Endothelial cell of umbilical vein (primary cell): ENCODE measurements at regions not wholly inside any gene's neighbourhood (a gene's known extent, or its start where the extent isn't known, plus 50 kb on each side); places are given as distances from the start of the nearest gene placed in this dataset.

Experiments
- BruUV-seq: library from RNA; stranded (reverse); fragments of 400-500 nt; replicated peaks from 2 replicates; lab custom pipeline; 2021; lab: Mats Ljungman, UMichigan
- CTCF ChIA-PET: fragments of 300-600, 350-600 bp; sonication (Branson Sonifier 250); formaldehyde crosslinking; loops from one replicate; lab custom pipeline; 2021; ENCODE audit warnings: antibody characterized with exemption, inconsistent platforms; lab: Charles Lee
- POLR2A ChIA-PET: fragments of 300-600, 350-600 bp; sonication (Branson Sonifier 250); formaldehyde crosslinking; loops from one replicate; lab custom pipeline; 2021; ENCODE audit warnings: antibody characterized with exemption, inconsistent platforms; lab: Charles Lee
- DNase-seq: peaks from one replicate; pipeline ENCODE4 v3.0.0-alpha.2; 2011; ENCODE audit warnings: low read depth, low spot score
- FAIRE-seq: peaks from 2 replicates; lab custom pipeline; 2011; peaks lifted over from hg19 to GRCh38; lab: Jason Lieb, UNC
- H2AFZ ChIP-seq: 2 replicates; pipeline ENCODE4 v1.6.0; 2012; ENCODE audit warnings: low read depth, low read length, control low read depth, inconsistent platforms
- H3K27ac ChIP-seq: 2 replicates; pipeline ENCODE4 v1.5.1; 2011; ENCODE audit warnings: low read depth, mild to moderate bottlenecking, control low read depth, low read length, moderate library complexity; ENCODE audit not compliant: insufficient read depth
- H3K27me3 ChIP-seq, 2 experiments: 2 replicates each; pipeline versions ENCODE4 v1.6.0 to v1.6.1; 2011; ENCODE audit warnings: low read length in 2 of 2, mixed read lengths in 1 of 2; ENCODE audit not compliant: control insufficient read depth in 2 of 2, insufficient read depth in 2 of 2
- H3K36me3 ChIP-seq, 2 experiments: 2 replicates in 1 of 2; 3 replicates in 1 of 2; pipeline ENCODE4 v1.5.1; 2011; ENCODE audit warnings: low read length in 2 of 2, mild to moderate bottlenecking in 1 of 2, moderate library complexity in 1 of 2; ENCODE audit not compliant: control insufficient read depth in 2 of 2, insufficient read depth in 2 of 2; ENCODE audit errors: extremely low read depth in 1 of 2
- H3K4me1 ChIP-seq: 3 replicates; pipeline ENCODE4 v1.5.1; 2011; ENCODE audit warnings: mild to moderate bottlenecking, low read length; ENCODE audit not compliant: control insufficient read depth, insufficient read depth; ENCODE audit errors: extremely low read depth
- H3K4me2 ChIP-seq: 2 replicates; pipeline ENCODE4 v1.6.1; 2011; ENCODE audit warnings: low read length, control low read depth, mixed read lengths; ENCODE audit not compliant: insufficient read depth
- H3K4me3 ChIP-seq, 3 experiments: fragments of 200-600 bp in 1 of 3; sonication (generic), shearing (Covaris generic) in 1 of 3; replicated peaks in 1 of 3; 2 replicates each; pipeline ENCODE4 v1.5.1; 2011 to 2016; ENCODE audit warnings: control low read depth in 3 of 3, low read length in 3 of 3, mild to moderate bottlenecking in 2 of 3, inconsistent platforms in 1 of 3, low read depth in 1 of 3, moderate library complexity in 1 of 3; ENCODE audit not compliant: insufficient read depth in 1 of 3
- H3K79me2 ChIP-seq: 2 replicates; pipeline ENCODE4 v1.6.0; 2012; ENCODE audit warnings: low read length, inconsistent platforms; ENCODE audit not compliant: control insufficient read depth, insufficient read depth
- H3K9ac ChIP-seq: replicated peaks from 2 replicates; pipeline ENCODE3; 2011; ENCODE audit warnings: low read length, control low read depth; ENCODE audit not compliant: insufficient read depth; ENCODE audit errors: extremely low read depth
- H3K9me1 ChIP-seq: replicated peaks from 3 replicates; pipeline ENCODE4 v1.6.0; 2011; ENCODE audit warnings: mild to moderate bottlenecking, low read length; ENCODE audit not compliant: control insufficient read depth, insufficient read depth; ENCODE audit errors: extremely low read depth
- H3K9me3 ChIP-seq: replicated peaks from 2 replicates; pipeline ENCODE4 v1.5.1; 2012; ENCODE audit warnings: low read length, inconsistent platforms; ENCODE audit not compliant: control insufficient read depth, insufficient read depth
- H4K20me1 ChIP-seq: replicated peaks from 2 replicates; pipeline ENCODE3; 2011; ENCODE audit warnings: mild to moderate bottlenecking, low read length; ENCODE audit not compliant: control insufficient read depth, insufficient read depth; ENCODE audit errors: extremely low read depth
- CTCF ChIP-seq, 2 donors: IDR thresholded peaks; 1 replicate in 1 of 2; 2 replicates in 1 of 2; pipeline ENCODE4 v1.5.1; 2011; ENCODE audit warnings: low read length in 2 of 2, mild to moderate bottlenecking in 2 of 2, moderate library complexity in 2 of 2, control low read depth in 1 of 2, inconsistent platforms in 1 of 2, low read depth in 1 of 2; ENCODE audit not compliant: insufficient read depth in 1 of 2; ENCODE audit errors: extremely low read depth in 1 of 2
- EZH2 ChIP-seq: IDR thresholded peaks from 2 replicates; pipeline ENCODE4 v1.6.1; 2012; ENCODE audit warnings: borderline replicate concordance, low read depth, mild to moderate bottlenecking, moderate library complexity, low read length, inconsistent platforms; ENCODE audit not compliant: severe bottlenecking
- FOS ChIP-seq: IDR thresholded peaks from 2 replicates; pipeline ENCODE4 v1.6.1; 2011; ENCODE audit warnings: mild to moderate bottlenecking, low read length, moderate library complexity, borderline replicate concordance; ENCODE audit not compliant: insufficient read depth
- GATA2 ChIP-seq: IDR thresholded peaks from 2 replicates; pipeline ENCODE4 v1.7.0; 2011; ENCODE audit warnings: low read depth, mild to moderate bottlenecking, moderate library complexity, mixed read lengths, low read length; ENCODE audit not compliant: insufficient read length, insufficient read depth
- JUN ChIP-seq: IDR thresholded peaks from 2 replicates; pipeline ENCODE4 v1.6.1; 2011; ENCODE audit warnings: borderline replicate concordance, low read depth; ENCODE audit not compliant: insufficient read length, insufficient read depth
- MYC ChIP-seq: IDR thresholded peaks from one replicate; pipeline ENCODE4 v1.6.1; 2011; ENCODE audit warnings: mild to moderate bottlenecking, low read depth, low read length
- POLR2A ChIP-seq: IDR thresholded peaks from 2 replicates; pipeline ENCODE4 v1.6.1; 2012; ENCODE audit warnings: low read depth, mild to moderate bottlenecking, control low read depth, low read length
- POLR2AphosphoS5 ChIP-seq: IDR thresholded peaks from 2 replicates; pipeline ENCODE4 v1.6.1; 2012; ENCODE audit warnings: low read depth, mild to moderate bottlenecking, control low read depth, low read length, moderate library complexity; ENCODE audit not compliant: insufficient read depth
- dilution Hi-C: fragments of 300-500 bp; cut with MboI; formaldehyde crosslinking; loops from one replicate; pipeline ENCODE4 v1.15.0; 2019; ENCODE audit warnings: low sequenced_read_pairs; ENCODE audit not compliant: extremely low pct_ligation_motif_present
- intact Hi-C: fragments of 100-400 bp; cut with micrococcal nuclease; formaldehyde crosslinking; loops from one replicate; pipeline ENCODE4 v1.10.0; 2022
- TF ChIP-seq, protein P1 (sequence below): IDR thresholded peaks from 2 replicates; pipeline ENCODE4 v1.6.1; 2011; ENCODE audit not compliant: insufficient read depth, insufficient read length

- Histone ChIP-seq H3K4me2 (no peak overlapping the region), H3K36me3 (no peaks in the 10 kb centered on the region), H3K9me3 (no peaks in the 10 kb centered on the region), H3K9me1 (no peaks in the 10 kb centered on the region), H3K4me3 (no peak overlapping the region), H3K4me1 (no peaks in the 10 kb centered on the region), H3K9ac (no peak overlapping the region), H2AFZ (no peak overlapping the region), H4K20me1 (no peaks in the 10 kb centered on the region), H3K79me2 (no peaks in the 10 kb centered on the region), H3K27me3 (no peaks in the 10 kb centered on the region), H3K27ac (no peak overlapping the region)
- TF ChIP-seq FOS (no peak), CTCF (IDR thresholded peaks at IDR 0.05; ENCODE audit: extremely low read depth in 1 of 2, insufficient read depth in 1 of 2, low read depth in 1 of 2, low read length in 2 of 2) (no peak), MYC (no peak), JUN (no peak), POLR2AphosphoS5 (no peak), EZH2 (no peak), POLR2A (no peak), GATA2 (no peak)
- TF ChIP-seq, protein P1, sequence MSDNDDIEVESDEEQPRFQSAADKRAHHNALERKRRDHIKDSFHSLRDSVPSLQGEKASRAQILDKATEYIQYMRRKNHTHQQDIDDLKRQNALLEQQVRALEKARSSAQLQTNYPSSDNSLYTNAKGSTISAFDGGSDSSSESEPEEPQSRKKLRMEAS, result no peak
- BruUV-seq, result no TSS peak
- POLR2A ChIA-PET, result no interaction called here
- intact Hi-C loops (no loop called here), dilution Hi-C loops (no loop called here)
- DNase-seq (no peak), FAIRE-seq (no peak)
- CTCF ChIA-PET, result no interaction called here
Measured at GRCh38 chr1:182196897-182197870, 135.7 kb upstream of the ZNF648 start.
